GM21717 (cell line): ENCODE measurements at regions not wholly inside any gene's neighbourhood (a gene's known extent, or its start where the extent isn't known, plus 50 kb on each side); places are given as distances from the start of the nearest gene placed in this dataset.

ENCODE experiments used
- ATAC-seq: cut with Tn5 transposase; IDR thresholded peaks from one replicate; pipeline ENCODE4 v1.9.1; 2021; ENCODE audit warnings: mild to moderate bottlenecking, moderate library complexity; ENCODE audit not compliant: unreplicated experiment

- ATAC-seq: no peak
These were observed 92.2 kb downstream of the MRPL36 start for GRCh38 chr5:1707467-1707866.

GRCh38 chr5:1706428-1706827, 93.2 kb downstream of the MRPL36 start:
- ATAC-seq: no peak

DNA sequence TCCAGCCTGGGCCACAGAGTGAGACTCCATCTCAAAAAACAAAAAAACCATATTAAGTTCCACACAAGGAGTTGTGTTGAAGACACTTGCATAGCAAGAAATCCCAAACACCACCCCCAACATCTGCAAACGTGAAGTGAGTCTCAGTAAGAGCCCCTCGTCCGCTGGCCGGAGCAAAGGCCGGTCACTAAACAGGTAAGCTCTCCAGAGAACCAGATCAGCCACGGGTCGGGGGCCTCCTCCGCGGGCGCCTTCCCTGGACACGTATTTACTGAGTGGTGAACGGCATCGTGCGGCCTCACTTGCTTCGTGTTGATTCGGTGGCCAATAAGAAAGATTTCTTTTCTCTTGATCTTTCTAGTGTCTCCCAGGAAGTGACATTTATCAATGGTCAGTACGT, 93.6 kb downstream of the MRPL36 start:
- ATAC-seq: no peak

DNA sequence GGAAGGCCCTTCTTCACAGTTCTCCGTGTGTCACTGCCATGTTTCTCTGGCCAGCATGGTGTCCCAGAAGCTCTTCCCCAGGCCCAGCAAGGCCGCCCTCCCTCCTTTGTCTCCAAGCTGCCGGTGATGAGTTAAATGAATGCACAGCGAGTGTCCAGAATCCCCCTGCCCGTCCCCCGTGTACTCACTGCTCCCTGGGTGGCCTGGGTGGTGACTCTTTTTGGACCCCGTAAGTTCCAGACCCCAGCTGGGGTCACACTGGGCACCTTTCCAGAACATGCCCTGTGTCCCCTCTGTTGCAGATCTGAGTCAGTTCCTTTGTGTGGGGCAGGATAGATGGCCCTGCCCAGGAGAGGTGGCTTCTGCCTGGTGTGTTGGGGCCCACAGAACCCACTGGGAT, 95.0 kb downstream of the MRPL36 start:
- no peak for ATAC-seq

DNA sequence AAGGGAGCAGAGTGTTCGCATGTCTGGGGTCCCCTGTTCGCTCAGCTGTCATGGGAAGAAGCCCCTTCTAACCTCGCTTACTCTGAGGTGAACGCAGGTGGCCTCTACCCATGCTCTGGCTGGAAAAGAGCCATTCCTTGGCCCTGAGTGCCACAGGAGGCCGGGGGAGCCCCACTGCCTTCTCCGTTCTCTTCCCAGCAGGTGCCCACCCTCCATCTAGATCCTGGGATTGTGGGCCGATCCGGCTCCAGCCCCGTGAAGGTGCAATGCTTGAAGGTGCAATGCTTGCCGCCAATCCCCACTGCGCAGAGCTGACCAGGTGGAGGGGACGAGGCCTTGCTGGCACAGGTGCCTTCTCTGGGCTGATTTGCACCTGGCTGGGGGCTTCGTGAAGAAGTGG, 95.4 kb downstream of the MRPL36 start:
- ATAC-seq: no peak

- no peak for ATAC-seq
These were observed 96.1 kb downstream of the MRPL36 start for GRCh38 chr5:1703352-1704050.

GRCh38 chr5:1702318-1702717, 97.3 kb downstream of the MRPL36 start:
- ATAC-seq: no peak

DNA sequence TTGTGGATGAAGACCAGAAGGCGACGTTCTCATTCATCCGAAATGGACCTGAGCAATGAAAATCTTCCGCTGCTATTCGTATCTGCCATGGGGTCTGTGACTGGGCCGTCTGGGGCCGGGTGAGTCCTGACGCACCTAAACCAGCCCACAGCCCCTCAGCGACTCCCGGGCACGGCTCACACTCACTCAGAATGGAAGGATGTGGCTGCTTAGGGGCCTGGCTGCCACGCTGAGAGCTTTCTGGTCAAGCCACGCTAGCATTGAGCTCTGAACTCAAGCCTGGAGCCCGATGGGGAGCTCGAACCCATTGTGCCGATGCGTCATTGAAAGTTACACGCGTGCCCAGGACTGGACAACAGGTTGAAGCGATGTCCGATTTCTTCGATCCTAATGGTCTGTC, 97.8 kb downstream of the MRPL36 start:
- ATAC-seq: no peak

DNA sequence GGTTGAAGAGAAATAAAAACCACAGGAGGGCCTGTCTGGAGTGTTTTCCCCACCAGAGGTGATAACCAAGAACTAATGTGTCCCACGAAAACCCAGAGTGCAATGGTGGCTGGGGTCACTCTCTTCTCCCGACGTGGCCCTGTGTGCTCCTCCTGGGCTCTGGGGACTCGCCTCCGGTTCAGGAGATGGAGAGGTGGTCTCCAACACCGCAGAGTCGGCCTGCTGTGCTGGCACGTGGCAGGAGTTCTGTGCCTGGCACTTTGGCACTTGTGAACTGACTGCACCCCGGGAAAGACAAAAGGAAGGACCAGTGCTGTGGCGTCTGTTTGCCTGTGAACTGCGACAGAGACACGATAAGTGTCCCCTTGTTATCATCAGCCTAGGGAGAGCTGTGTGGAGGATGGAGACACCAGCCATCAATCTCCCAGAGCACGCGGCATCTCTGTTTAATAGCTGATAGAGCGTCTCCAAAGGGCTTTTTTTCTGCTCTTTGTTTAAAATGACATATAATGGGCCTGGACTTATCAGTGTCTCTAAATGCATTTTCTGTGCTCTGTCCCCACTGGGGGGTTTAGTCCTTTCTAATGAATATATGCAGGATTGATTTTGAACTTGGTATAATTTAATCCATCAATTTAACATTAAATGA, 98.3 kb downstream of the MRPL36 start:
- no peak for ATAC-seq

GRCh38 chr5:1699394-1699793, 100.2 kb downstream of the MRPL36 start:
- no peak for ATAC-seq

DNA sequence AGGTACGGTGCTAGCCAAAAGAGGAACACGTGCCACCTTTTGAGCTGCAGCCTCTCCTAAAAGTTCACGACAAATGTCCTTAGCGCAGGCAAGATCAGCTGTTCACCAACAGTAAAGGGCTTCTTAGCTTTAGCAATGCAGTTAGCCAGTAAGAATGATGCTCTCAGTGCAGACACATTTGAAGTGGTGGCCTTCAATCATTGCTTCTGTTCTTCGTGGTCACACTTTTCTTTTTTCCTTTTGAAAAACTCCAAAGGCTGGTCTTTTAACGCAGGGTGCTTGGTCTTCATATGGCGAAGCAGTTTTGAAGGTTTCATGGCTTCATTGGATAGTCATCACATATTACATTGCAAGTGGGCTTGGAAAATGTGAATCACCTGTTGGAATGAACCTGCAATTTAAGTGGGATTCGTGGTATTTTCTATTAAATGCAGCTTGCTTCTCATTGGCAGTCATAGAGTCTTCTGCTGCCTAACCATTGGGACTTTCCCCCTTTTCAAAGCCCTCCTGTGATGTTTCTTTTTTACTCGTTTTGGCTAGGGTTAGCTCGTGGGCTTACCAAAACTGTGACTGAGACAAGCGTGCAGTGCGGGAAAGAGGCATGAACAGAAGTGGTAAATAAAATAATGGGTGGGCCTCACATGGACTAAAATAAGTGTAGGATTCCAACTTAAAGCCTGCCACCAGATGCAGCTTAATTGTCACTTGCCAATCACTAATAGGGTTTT, 100.9 kb downstream of the MRPL36 start:
- no peak for ATAC-seq

GRCh38 chr5:1692381-1692780, 107.3 kb downstream of the MRPL36 start:
- ATAC-seq: no peak

GRCh38 chr5:1687301-1687970, 112.2 kb downstream of the MRPL36 start:
- no peak for ATAC-seq

GRCh38 chr5:1686016-1686802, 113.4 kb downstream of the MRPL36 start:
- ATAC-seq: no peak

GRCh38 chr5:1685066-1685465, 114.6 kb downstream of the MRPL36 start:
- ATAC-seq: no peak

GRCh38 chr5:1681955-1682354, 117.7 kb downstream of the MRPL36 start:
- no peak for ATAC-seq

DNA sequence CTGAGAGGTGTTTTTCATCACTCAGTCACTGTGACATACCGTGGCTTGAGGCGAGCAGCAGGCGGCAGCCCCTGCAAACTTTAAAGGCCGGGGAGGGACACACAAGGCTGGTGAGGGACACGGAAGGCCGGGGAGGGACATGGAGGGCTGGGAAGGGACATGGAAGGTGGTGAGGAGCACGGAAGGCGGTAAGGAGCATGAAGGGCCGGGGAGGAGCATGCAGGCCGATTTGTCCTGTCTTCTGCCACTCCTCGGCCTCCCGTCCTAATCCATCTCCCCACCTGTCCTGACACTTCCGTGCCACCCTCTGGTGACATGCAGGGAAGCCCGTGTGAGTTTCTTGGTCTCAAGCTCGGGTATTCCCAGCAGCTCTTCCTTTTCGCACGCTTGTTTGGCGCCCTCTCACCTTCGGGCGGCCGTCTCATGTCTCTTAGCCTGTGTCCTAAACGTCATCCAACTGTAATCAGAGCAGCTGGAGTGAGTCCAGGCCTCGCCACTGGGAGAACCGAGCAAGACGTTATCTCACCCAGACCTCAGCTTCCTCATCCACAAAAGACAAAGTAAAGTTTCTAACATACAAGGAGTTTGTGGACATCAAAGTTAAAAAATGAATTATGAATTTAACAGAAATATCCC, 126.5 kb downstream of the MRPL36 start:
- ATAC-seq: no peak

GRCh38 chr5:1672396-1672795, 127.2 kb downstream of the MRPL36 start:
- no peak for ATAC-seq

DNA sequence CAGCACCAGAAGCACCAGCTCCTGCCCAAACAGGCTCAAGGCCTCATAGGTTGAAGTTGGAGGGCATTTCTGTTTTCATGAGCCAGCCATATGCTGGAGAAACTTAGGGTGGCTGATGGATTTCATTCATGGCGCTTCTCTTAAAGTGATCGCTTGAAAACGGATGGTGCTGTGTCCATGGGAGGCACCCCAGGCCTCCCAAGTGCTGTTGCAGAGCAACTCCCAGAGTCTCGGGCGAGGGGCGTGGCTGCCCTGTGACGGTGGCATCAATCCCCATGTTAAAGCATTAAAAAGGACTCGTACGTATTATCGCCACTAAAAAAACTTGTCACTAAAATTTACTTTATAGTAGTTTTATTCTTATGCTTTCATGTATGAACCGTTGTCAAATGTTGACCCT, 128.3 kb downstream of the MRPL36 start:
- no peak for ATAC-seq

DNA sequence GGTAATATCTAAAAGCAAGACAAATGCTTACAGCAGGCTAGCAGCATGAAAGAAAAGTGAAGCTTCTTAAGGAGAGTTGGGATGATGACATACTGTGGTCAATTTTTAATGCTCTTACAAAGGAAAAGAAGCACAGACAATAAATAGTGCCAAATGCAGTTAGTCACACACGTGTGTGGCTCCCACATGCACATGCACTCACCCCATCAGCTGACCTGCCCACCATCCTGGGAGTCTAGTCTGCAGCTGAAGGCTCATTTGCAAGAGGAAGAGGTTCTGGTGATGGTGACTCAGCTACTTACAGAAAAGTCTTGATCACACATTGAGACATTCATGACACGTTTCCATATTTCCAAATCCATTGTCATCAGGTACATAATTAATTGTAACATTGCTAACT, 129.3 kb downstream of the MRPL36 start:
- no peak for ATAC-seq
